HG03025 (cell line): ENCODE measurements at regions not wholly inside any gene's neighbourhood (a gene's known extent, or its start where the extent isn't known, plus 50 kb on each side); places are given as distances from the start of the nearest gene placed in this dataset.
"Not testable (repeated sequence)": the region's sequence is repeated elsewhere in the genome, so short reads cannot be mapped to it uniquely, and the experiment has no call there.

ENCODE experiments used
- ATAC-seq: cut with Tn5 transposase; IDR thresholded peaks from one replicate; pipeline ENCODE4 v1.9.1; 2021; ENCODE audit warnings: mild to moderate bottlenecking, moderate library complexity; ENCODE audit not compliant: unreplicated experiment, low FRiP score

DNA sequence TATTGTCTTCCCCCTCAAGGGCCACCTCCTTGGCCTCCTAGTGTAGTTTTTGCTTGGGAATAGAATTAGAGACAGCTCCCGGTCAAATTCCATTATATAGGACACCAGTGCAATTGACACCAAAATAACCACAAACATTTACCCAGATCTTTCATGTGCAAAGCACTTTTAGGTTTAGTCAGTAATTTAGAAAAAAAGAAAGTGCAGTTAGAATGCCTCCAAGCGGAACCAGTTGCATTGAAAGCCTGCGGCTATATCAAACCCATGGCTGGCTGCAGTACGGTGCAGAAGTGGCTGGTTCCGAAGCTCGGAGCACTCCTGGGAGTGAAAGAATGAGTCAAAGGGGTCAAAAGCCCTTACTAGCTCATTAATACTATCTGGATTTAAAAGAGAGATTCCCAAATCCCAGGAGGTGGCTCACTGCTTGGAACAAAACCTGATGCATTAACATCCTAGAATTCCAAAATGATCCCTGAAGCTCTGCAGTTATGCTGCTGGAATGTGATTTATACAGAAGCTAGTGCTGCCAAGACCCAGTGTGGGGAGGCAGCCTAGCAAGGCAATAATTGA, 432.2 kb upstream of the KLHL29 start:
- no peak for ATAC-seq

DNA sequence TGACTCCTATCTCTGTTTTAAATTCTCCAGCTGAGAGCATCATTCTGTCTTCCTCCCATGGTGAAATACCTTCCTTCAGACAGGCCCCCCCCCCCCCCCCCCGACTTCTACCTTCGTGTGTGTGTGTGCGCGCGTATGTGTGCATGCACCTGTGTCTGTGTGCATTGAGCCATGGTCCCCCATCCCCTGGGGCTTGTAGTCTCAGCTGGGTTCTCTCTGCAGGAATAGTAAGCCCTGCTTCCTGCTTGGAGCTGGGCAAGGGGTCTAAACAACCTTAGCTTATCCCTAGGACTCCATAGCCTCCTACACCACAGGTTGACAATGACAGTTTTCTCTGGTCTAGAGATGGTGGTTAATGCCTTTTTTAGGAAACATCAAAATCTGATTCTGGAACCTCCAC, 427.5 kb upstream of the KLHL29 start:
- ATAC-seq: no peak

DNA sequence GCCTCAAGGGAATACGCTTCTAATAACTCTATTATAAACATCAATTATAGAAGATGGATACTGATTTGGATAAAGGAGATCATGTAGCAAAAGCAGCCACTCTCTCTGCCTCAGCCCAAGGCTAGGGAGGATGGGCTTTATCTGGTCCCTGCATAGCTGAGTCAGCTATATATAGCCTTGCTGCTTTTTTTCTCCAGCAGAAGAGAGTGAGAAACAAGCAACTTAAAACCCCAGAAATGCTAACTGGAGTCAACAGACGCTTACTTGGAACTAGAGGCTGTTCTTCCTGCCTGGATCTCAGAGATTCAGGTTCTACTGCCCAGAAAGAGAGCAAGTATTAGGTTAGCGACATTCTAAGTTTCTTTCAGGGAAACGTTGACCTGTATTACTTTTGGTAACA, 426.7 kb upstream of the KLHL29 start:
- no peak for ATAC-seq

DNA sequence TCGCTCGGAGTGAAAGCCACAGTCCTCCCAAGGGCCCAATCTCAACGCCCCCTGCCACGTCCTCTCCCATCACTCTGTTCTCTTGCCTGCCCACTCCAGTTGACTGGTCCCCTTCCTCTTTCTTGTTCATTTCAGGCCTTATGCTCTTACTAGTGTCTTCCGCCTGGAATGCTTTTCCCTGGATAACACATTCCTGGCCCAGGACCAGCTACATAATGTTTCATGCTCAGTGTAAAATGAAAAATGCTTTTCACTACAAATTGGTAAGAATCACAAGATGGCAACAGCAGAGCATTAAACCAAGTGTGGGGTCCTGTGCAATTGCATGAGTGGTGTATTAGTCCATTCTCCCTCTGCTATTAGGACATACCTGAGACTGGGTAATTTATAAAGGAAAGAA, 417.2 kb upstream of the KLHL29 start:
- ATAC-seq: no peak

DNA sequence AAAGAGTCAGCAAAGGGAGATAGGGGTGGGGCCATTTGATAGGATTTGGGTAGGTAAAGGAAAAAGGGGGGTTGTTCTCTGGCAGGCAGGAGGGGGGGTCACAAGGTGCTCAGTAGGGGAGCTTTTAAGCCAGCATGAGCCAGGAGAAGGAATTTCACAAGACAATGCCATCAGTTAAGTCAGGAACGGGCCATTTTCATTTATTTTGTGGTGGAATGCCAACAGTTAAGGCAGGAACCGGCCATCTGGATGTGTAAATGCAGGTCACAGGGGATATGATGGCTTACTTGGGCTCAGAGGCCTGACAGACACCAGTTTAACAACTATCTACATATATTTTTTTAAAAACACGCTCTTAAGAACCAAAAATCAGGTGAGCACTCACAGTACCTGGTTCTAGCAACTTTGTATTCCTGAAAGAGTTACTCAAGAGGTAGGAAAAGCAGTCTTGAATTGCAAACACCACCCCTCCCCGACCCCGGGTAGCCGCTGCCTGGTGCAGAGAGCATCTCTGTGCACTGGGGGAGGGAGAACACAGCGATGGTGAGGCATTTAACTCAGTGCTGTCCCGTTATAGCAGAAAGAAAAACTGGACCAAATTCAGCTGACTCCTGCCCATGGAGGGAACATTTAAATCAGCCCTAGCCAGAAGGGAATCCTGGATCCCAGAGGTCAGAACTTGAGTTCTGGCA, 414.5 kb upstream of the KLHL29 start:
- no peak for ATAC-seq

DNA sequence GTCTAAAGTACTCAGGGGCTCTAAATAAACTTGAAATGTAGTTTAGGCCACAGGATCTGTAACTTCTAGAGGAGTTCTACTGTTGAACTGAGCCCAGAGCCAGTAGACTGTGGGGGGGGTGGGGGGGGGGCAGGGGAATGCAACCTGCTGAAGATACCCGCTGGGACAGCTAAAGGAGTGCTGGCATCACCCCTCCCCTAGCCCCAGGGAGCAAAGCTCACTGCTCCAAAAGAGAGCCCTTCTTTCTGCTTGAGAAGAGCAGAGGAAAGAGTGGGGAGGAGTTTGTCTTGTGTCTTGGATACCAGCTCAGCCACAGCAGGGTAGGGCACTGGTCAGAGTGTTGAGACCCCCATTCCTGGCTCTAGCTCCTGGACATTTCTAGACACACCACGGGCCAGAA, 414.0 kb upstream of the KLHL29 start:
- no peak for ATAC-seq

DNA sequence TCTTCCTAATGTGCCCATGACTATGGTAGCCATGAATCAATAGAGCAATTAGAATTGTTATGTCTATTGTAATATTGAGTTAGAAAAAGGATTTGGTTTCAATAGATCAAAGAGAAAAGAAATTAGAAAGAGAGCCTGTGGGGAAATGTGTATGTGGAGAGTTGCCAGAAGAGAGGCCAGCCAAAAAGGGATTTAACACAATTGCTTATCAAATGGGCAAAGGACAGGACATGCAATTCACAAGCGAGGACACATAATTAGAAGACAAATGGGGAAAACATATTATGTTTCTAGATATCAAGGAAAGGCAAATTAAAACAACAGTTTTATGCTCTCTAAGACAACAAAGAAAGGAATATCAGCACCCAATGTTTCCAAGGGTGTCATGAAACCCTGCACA, 403.2 kb upstream of the KLHL29 start:
- no peak for ATAC-seq

DNA sequence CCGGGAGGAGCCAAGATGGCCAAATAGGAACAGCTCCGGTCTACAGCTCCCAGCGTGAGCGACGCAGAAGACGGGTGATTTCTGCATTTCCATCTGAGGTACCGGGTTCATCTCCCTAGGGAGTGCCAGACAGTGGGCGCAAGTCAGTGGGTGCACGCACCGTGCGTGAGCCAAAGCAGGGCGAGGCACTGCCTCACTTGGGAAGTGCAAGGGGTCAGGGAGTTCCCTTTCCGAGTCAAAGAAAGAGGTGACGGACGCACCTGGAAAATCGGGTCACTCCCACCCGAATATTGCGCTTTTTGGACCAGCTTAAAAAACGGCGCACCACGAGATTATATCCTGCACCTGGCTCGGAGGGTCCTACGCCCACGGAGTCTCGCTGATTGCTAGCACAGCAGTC, 400.8 kb upstream of the KLHL29 start:
- not testable (repeated sequence) for ATAC-seq

DNA sequence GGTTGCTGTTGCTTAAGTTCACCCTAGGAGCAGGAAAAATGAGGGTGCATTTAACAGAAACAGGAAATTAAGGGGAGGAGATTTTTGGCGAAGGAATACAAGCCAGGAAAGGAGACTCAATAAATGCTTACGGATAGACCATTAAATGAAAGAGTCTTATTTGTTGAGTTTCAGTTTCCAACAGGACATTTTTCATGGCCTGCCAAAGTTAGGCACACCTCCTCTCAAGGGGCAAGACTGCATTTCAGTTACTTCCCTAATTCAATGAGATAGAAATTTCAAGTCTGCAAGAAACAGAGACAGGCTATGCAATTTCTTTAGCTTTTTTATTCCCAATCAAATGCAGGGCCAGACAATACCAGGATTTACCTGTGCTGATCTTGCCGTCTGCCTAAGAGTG, 394.7 kb upstream of the KLHL29 start:
- ATAC-seq: no peak

DNA sequence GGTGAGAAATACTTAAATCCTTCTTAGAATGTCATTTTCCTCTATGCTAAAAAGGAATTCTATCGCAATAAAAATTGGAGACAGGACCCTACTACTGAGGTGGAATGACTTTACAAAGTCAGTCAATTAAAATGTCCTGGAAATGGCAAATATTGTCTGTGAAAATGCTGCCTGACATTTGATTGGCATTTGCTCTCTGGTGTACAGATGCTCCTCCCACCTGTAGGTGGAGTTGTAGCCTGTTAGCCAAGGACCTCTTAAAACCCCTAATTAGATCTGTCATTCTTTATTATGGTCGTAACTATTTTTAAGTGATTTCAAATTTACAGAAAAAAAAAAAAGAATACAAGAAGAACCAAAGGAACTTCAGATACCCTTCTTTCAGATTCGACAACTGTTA, 393.1 kb upstream of the KLHL29 start:
- no peak for ATAC-seq

DNA sequence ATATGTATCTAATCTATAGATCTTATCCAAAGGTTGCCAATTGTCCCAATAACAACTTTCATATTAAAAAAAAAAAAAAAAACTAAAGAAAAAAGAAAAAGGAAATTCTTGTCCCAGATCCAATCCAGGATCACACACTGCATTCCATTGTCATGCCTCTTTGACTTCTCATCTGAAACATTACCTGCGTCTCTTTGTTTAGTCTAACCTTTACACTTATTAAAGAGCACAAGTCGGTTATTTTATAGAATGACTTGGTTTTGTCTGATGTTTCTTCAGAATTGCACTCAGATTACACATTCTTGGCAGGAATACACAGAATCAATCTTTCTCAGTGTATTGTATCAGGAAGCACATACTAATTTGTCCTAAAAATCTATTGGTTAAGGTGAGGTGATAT, 392.5 kb upstream of the KLHL29 start:
- no peak for ATAC-seq

DNA sequence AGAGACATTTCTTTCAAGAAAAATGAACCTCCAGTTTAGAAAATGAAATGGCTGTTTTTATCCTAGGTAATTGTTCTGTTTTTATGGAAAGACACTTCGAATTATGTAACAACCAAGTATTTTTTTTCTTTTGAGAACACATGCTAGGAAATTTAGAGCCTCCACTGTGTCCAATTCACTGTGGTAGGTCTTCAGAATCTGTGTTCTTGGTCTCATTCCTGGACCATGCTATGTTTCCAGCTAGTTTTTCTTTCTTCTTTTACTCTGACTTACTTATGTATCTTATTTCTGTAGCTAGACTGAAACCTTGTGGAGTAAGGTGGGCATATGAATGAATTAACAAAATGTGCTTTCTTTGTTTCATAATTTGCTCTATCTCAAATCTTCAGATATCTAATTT, 391.7 kb upstream of the KLHL29 start:
- ATAC-seq: no peak

DNA sequence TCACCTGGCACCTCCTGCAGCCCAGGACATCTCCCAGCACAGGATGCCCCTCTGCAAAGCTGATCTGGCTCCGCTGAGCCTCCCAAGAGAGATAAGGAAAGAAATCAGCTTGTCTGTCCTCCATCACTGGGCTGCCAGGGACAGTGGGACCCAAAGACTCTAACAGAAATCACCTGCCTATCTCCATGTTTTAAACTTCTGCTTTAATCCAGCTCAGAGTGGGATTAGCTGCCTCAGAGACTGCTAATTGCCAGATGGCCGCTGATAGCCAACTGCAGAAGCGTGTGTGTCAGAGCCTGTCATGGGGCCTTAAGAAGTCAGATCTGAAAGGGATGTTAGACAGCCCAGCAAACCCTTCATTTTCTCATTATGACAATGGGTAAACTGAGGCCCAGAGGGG, 389.4 kb upstream of the KLHL29 start:
- no peak for ATAC-seq

DNA sequence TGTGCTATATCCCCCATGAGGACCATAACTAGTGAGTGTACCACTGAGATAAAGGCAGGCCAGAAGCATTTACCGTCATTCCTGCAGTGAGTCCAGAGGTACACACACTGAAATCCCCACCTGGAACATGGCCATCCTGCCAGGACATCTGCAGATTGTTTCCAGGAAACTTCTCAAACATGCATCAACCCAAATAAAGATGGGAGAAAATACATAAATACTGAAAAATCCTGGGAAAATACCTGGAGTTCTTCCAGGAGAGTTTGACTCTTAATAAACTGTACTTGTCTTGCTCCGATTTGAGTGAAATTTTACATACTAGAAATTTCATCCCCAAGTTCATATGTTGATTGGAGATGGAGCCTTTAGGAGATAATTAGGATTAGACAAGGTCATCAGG, 388.1 kb upstream of the KLHL29 start:
- ATAC-seq: no peak

DNA sequence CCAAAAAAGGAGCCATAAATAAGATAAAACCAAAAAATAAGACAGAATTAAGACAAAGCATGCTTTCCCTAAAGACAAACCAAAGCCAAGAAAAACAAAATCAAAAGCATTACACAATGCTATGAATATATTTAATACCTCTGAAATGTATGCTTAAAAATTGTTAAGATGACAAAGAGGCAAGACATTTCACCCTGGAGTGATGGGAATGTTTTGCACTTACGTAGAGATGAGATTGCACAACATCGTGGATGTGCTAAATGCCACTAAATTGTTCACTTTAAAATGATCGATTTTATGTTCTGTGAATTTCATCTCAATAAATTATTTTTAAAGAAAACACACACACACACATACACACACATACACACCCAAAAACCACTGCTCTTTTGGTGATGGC, 386.6 kb upstream of the KLHL29 start:
- no peak for ATAC-seq

DNA sequence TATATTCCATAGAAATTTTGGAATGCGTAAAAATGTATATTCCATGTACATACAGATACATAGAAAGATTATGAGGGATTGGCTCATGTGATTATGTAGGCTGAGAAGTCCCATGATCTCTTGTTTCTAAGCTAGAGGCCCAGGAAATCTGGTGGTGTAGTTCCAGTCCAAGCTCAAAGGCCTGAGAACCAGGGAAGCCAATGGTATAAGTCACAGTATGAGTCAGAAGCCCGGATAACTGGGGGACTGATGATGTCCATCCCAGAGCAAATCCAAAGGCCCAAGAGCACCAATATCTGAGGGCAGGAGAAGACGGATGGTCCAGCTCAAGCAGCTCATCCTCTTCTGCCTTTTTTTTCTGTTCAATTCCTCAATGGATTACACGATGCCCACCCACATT, 385.0 kb upstream of the KLHL29 start:
- no peak for ATAC-seq

DNA sequence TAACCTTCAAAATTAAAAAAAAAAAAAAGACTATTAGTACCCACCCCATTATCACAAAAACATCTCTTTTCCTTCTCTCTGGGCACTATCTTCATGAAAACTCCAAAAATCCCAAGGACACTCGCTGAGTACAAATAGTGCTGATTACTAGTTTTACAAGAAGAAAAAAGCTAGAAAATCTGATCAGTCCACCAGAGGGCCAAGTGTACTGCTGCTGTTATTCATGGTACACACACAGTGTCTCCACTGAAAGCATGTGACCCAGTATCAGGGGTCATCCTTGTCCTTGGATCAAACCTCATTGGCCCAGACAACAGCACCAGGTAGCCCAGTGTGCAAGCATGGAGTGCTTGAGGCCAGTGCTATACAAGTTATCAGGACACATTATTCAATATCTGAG, 382.7 kb upstream of the KLHL29 start:
- no peak for ATAC-seq

DNA sequence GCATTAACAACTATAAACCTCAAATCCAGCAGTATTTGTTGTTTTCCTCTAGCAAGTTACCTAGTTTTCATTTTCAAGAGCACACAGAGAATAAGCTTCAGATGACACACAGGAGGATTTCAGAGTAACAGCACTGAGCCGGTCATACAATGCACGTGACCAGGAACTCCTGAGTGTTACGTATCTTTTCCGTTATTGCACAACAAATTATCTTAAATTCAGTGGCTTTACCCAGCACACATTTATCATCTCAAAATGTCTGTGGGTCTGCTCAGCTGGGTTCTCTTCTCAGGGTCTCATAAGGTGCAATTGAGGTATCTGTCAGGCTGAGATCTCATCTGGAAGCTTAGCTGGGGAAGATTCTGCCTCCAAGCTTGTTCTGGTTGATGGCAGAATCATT, 379.5 kb upstream of the KLHL29 start:
- ATAC-seq: no peak

DNA sequence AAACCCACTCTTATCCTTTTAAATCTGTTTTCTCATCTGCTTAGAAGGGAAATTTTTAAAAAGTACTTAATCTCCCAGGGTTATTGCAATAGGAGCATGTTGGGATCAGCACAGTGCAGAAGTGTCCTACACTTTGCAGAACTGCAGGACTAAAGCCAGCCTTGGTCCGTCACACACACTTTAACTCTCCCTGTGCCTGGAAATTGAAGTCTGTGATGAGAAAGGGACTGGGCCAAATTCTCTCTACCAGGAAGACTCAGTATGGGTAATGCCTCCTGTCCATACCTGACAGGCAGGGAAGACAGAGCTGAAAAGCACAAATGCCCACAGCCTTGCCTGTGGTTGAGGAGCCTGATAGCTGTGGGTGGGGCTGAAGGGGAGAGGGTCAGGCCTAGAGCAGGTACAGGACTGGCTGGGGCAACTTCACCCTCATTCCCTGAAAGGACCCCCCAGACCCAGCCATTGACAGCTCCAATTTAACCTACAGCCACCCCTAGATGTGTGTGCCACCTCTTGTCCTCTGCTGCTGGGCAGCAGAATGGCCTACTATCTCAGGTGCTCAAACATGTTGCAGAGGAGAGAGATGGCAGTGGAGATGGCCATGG, 377.2 kb upstream of the KLHL29 start:
- no peak for ATAC-seq

DNA sequence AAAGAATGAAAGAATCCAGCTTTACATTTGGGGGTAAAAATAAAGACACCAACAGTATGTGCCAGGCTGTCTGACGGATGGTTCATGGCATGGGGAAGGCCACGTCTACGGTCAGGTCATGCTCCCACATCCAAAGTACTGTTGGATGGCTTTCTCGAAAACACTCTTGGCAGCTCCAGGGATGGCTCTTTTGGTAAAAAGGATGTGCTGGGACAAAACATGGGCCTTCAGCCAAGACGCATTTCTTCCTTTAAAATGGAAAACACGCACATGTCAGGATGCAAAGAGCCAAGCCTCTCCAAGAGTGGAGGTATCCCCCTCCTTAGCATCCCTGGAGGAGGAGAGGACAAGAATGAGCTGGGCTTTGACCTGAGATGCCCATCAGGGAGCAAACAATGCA, 376.5 kb upstream of the KLHL29 start:
- ATAC-seq: no peak

DNA sequence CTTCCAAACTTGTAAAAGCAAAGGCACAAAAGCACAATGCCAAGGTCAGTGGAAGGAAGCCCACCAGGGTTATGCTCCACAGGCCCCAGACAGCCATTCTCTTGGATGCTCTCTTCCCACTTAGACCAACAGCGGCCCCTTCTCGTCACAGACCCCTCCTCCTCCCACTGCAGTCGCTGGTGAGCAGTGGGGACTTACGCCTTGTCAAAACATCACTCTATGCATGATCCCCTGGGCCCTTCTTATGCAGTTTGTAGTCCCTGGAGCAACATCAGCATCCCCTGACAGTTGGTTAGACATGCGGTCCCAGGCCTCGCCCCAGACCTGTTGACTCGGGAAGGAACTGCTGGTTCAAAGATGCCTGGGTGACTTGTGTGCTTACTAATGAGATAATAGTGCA, 376.0 kb upstream of the KLHL29 start:
- ATAC-seq: no peak

DNA sequence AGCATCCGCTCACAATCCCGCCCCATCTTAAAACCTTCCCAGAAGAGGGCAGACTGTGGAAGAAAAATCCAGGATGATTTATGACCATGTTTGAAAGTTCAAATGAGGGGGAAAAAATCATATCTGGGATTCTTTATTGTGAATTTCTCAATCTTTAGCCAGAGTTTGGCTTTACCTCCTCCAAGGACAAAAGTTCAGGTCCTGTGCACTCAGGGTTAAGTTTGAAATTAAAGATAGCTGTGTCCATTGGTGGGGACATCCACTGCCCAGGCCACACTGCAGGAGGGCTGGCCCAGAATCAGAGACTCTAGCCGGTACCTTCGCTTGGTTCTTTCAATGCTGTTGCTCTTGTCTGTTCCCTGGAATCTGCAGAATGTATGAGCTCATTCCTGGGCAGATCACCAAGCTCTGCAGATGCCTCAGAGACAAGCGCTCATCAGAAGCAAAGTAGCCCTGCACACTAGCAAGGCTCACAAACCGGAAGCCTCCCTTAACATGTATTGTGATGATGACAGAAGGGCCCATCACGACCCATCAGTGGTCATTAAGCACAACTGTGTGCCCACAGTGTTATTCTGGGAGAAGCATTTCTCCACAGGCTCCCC, 375.3 kb upstream of the KLHL29 start:
- no peak for ATAC-seq
